A549 (cell line): ENCODE measurements at regions not wholly inside any gene's neighbourhood (a gene's known extent, or its start where the extent isn't known, plus 50 kb on each side); places are given as distances from the start of the nearest gene placed in this dataset.

Source experiments
- CHD2 ChIP-seq: fragments of 150-350 bp; IDR thresholded peaks from 2 replicates; pipeline ENCODE4 v1.6.1; 2014; ENCODE audit warnings: low read length; ENCODE audit not compliant: partially characterized antibody
- HDAC2 ChIP-seq: fragments of 200-600 bp; sonication (generic); IDR thresholded peaks from 2 replicates; pipeline ENCODE4 v1.6.1; 2016
- JUN ChIP-seq, 2 experiments: fragments of >200 bp; sonication (Bioruptor Twin); formaldehyde crosslinking; IDR thresholded peaks; 2 replicates in 1 of 2; 3 replicates in 1 of 2; pipeline ENCODE4 v1.6.1; 2016 to 2017
- JUNB ChIP-seq: fragments of >200 bp; sonication (Bioruptor Twin); formaldehyde crosslinking; IDR thresholded peaks from 2 replicates; pipeline ENCODE4 v1.6.1; 2016
- POLR2A ChIP-seq: IDR thresholded peaks from 2 replicates; pipeline ENCODE4 v1.6.1; 2012; ENCODE audit warnings: mild to moderate bottlenecking, low read length
- RAD21 ChIP-seq, 2 experiments: fragments of >200 bp in 1 of 2; sonication (Bioruptor Twin) in 1 of 2; formaldehyde crosslinking in 1 of 2; IDR thresholded peaks in 1 of 2; conservative IDR thresholded peaks in 1 of 2; 2 replicates in 1 of 2; 3 replicates in 1 of 2; pipeline ENCODE4 v1.6.1; 2012 to 2018; ENCODE audit warnings: inconsistent platforms in 1 of 2
- TF ChIP-seq, protein P1 (sequence below): fragments of 200-600 bp; sonication (generic); IDR thresholded peaks from 2 replicates; pipeline ENCODE4 v1.6.1; 2016; ENCODE audit warnings: antibody characterized with exemption, mild to moderate bottlenecking, moderate library complexity
- TF ChIP-seq, protein P2 (sequence below): fragments of >200 bp; sonication (Bioruptor Twin); formaldehyde crosslinking; IDR thresholded peaks from 3 replicates; pipeline ENCODE4 v1.5.1; 2016

- TF ChIP-seq, protein P1, sequence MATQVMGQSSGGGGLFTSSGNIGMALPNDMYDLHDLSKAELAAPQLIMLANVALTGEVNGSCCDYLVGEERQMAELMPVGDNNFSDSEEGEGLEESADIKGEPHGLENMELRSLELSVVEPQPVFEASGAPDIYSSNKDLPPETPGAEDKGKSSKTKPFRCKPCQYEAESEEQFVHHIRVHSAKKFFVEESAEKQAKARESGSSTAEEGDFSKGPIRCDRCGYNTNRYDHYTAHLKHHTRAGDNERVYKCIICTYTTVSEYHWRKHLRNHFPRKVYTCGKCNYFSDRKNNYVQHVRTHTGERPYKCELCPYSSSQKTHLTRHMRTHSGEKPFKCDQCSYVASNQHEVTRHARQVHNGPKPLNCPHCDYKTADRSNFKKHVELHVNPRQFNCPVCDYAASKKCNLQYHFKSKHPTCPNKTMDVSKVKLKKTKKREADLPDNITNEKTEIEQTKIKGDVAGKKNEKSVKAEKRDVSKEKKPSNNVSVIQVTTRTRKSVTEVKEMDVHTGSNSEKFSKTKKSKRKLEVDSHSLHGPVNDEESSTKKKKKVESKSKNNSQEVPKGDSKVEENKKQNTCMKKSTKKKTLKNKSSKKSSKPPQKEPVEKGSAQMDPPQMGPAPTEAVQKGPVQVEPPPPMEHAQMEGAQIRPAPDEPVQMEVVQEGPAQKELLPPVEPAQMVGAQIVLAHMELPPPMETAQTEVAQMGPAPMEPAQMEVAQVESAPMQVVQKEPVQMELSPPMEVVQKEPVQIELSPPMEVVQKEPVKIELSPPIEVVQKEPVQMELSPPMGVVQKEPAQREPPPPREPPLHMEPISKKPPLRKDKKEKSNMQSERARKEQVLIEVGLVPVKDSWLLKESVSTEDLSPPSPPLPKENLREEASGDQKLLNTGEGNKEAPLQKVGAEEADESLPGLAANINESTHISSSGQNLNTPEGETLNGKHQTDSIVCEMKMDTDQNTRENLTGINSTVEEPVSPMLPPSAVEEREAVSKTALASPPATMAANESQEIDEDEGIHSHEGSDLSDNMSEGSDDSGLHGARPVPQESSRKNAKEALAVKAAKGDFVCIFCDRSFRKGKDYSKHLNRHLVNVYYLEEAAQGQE, result no peak
- TF ChIP-seq JUNB (no peak), HDAC2 (no peak), JUN (IDR thresholded peaks at IDR 0.05) (no peak), CHD2 (no peak), RAD21 (conservative IDR thresholded peaks at IDR 0.05 in 1 of 2, IDR thresholded peaks at IDR 0.05 in 1 of 2) (no peak), POLR2A (no peak)
- TF ChIP-seq, protein P2, sequence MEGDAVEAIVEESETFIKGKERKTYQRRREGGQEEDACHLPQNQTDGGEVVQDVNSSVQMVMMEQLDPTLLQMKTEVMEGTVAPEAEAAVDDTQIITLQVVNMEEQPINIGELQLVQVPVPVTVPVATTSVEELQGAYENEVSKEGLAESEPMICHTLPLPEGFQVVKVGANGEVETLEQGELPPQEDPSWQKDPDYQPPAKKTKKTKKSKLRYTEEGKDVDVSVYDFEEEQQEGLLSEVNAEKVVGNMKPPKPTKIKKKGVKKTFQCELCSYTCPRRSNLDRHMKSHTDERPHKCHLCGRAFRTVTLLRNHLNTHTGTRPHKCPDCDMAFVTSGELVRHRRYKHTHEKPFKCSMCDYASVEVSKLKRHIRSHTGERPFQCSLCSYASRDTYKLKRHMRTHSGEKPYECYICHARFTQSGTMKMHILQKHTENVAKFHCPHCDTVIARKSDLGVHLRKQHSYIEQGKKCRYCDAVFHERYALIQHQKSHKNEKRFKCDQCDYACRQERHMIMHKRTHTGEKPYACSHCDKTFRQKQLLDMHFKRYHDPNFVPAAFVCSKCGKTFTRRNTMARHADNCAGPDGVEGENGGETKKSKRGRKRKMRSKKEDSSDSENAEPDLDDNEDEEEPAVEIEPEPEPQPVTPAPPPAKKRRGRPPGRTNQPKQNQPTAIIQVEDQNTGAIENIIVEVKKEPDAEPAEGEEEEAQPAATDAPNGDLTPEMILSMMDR, result no peak
These were observed 515.5 kb downstream of the NUF2 start for GRCh38 chr1:163837206-163837605.
